ENCODE measurements at regions not wholly inside any gene's neighbourhood (a gene's known extent, or its start where the extent isn't known, plus 50 kb on each side); places are given as distances from the start of the nearest gene placed in this dataset.

DNA sequence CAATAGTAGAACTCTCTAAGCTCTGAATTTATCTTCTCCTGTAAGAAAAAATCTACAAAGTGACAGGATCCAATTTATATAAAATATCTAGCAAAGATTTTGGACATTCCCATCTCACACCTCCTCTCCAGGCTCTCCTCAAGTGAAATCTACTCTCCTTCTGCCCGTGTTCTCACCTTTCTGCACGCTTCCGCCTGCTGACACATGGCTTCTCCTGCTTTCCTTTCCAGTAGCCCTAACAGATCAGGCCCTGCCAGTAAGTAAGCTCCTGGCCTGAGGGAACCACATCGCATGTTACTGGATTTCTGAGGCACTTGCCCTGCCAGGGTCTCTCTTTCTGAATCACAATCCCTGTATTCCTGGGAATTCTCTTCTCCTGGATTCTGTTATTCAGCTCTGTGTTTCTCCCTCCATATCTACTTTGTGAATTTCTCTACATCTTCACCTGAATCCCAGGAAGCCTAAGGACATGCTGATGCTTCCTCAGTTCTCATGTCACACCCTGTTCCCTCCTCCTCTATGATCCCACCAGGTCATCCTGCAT is 53.3 kb upstream of the TOP3B start:
- no peak for DNase-seq

DNA sequence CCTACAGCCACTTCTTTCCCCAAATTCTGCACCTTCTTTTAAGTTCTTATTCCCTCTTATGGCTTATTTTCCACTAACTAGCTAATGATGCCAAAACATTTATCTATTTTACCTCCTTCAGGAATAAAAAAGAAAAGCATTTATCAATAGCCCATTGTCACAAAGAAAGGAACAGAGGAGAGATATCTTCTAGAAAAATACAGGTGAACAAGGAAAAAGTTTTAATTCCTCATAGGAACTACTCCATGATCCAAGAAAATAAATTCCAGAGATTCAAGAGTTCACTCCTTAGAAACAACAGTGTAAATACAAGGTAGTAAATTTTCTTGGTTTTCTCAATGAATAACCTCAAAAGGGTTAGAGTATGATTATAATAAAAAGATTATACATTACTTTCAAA is 52.6 kb upstream of the TOP3B start:
- DNase-seq, result no peak

DNA sequence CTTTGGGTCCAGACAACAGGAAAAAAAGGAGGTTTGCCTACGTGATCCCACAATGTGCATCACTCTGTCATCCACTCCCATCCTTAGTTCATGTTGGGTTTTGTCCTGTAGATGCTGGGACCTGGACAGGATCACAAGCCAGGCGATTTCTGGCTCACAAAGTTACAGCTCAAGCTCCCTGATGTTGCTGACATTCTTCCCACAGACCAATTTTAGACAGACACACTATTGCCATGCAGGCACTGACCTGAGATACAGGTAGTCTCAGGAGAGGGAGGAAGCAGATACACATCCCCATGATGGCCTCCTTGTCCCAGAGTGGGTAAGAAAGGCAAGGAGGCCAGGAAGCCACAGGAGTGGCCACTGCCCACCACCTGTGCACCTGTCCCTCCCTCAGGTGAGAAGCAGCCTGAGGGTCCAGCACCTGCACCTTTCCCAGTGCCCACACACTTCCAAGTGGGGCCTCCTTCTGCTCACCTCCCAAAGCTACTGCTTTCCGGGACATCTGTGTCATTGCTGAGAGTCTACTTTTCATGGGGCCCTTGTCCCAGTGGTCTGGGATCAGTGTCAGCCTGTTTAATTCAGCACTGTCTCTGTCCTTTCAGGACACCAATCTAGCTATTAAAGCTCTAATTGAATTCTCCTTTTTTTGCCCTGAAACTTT is 52.0 kb upstream of the TOP3B start:
- no peak for DNase-seq

DNA sequence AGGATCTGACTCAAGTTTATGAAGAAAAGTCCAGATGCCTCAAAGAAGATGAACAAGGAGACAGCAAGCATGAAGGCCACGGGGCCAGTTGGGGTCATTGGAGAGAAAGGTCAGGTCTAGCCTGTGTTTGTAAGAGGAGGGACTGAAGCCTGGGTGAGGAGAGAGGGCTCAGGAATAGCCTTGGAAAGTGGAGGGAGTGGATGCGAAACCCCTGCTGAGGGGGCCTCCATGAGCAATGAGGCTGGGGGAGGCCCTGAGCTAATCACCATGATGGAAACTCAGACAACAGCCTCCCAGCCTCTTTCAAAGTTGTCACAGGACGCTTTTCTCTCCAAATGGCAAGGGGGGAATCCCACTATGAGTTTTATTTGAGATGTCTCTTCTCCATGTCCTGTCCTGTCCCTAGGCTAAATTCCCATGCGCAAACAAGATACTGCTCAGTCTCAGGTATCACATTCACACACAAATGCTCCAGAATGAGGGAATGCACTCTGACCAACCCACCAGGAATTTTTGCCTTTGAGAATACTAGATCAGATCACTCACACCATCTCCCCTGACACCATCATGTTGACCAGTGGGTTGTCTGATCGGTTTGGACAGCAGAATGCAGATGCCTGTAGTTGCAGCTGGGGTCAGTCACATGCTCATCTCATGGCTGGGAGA is 51.3 kb upstream of the TOP3B start:
- no peak for DNase-seq

DNA sequence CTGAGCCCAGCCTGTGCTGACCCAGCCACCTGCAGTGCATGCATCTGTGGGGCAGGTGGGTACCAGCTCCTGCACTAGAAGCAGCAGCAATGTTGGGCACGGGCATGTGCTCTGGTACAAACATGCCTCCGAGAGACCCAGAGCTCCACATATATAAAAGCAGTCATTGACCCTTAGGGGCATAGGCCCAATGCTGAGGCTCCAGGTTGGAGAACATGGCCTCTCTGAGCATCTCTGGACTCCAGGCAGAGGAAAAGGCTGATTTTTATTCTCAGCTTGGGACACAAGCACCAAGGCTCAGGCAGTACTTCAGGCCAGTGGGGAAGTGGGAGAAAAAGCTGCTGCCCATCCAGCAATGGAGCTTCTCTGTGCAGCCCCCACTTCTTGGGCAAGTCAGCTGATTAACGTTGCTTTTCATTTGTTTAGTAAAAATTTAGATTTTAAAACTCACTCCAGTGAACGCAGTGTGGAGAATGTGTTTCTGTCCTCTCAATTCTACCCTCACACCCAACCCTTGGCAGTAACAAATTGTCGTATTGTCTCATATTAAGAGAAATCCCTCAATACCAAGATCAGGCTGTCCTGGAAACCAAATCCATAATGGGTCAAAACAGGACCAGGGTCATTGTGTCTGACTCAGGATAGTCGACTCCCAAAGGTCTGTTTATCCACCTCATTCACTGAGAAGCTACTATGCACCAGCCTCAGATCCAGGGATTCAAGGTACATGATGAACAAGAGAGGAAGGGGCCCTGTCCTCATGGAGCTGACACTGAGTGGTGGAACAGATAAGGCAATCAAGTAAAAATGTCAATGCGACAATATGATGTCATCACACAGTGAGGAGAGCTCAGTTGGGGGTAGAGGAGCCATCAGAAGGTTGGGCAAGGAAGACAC is 50.6 kb upstream of the TOP3B start:
- DNase-seq, result no peak

DNA sequence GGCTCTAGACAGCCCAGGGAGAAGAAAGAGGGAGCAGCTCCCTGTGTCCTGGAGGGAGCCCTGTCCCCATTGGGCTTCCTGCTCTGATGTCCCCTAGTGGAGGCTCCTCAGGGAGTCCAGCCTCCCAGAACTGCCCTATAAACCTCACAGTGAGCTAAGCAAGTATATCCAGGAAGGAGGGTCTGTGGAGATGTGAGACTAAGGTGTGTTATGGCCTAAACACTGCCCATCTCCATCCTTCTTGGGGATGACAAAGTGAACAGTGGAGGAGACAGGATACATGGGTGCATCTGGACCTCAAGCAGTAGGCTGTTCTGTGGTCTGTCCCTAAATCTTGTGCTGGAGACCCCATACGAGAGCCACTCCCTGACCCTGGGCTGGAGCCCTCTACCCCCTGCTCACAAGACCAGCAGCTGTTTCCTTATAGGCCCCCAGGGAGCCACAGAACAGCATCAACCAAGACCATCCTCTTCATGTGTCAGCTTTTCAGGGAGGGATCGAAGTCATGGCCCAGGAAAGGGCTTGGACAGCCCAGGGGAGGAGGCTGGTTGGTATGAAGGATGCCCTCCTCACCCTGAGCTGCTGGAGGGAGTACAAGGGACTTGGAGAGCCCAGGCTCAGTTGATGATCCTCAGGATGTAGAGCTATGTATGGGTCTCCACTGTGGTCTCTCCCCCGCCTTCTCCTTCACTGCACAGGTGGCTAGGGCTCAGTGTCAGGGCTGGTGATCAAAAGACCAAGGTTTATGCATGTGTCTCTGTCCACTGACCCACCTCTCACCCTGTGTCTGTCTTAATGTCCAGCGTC is 49.7 kb upstream of the TOP3B start:
- no peak for DNase-seq

Data from activated T-cell treated with anti-CD3 and anti-CD28 coated beads, Interleukin-2, amount 50 U/mL, for 1 hour (primary cell).